ENCODE measurements at regions not wholly inside any gene's neighbourhood (a gene's known extent, or its start where the extent isn't known, plus 50 kb on each side); places are given as distances from the start of the nearest gene placed in this dataset.
"Not testable (repeated sequence)": the region's sequence is repeated elsewhere in the genome, so short reads cannot be mapped to it uniquely, and the experiment has no call there.

- CTCF ChIA-PET; intact Hi-C loops (cut with micrococcal nuclease; ENCODE audit: unreplicated experiment); H3K4me3 ChIP-seq (ENCODE audit: low read depth in 2 of 2, low read length in 2 of 2); BruUV-seq (replicated peaks); H3K4me1 ChIP-seq (ENCODE audit: control insufficient read depth, insufficient read depth, low read length); H3K36me3 ChIP-seq (ENCODE audit: control insufficient read depth, insufficient read depth, low read length); H3K27ac ChIP-seq (ENCODE audit: low read length); DNase-seq (ENCODE audit: low read depth, low spot score); H3K9me3 ChIP-seq (ENCODE audit: control insufficient read depth, insufficient read depth, low read depth, low read length); in situ Hi-C loops (cut with HindIII; ENCODE audit: low pct_unique_long_range_greater_than_20kb, low sequenced_read_pairs); ATAC-seq; H3K27me3 ChIP-seq (ENCODE audit: control insufficient read depth, insufficient read depth, low read length); POLR2A ChIA-PET: not testable (repeated sequence)
These were observed 177.7 kb upstream of the VLDLR start for GRCh38 chr9:2443933-2444332.

DNA sequence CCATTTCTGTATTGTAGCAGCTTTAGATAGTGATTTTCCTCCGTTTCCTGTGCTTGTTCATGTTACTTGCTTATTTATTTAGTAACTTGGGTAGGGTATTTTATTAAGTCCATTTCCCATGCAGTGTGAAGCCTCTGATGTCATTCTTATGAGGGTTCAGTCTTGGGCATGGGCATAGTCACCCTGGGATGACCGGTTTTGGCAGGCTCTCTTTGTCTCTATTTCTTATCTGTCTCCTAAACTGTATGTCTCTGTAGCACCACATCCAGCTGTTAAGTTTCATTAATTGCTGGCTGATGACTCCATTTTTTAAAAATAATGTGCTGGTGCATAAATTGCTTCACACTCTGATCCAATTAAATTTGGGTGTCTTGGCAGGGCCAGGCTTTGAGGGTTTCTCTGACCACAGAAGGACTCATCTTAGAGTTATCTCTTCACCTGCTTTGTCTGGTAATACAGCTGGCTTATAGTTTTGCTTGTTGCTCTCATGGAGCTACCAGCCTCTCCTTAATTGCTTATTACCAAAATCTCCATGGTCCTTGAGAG lies 173.3 kb upstream of the VLDLR start:
- Histone ChIP-seq H3K4me1 (ENCODE audit: control insufficient read depth, insufficient read depth, low read length) (no peaks in the 10 kb centered on the region), H3K27ac (ENCODE audit: low read length) (no peak overlapping the region), H3K36me3 (ENCODE audit: control insufficient read depth, insufficient read depth, low read length) (no peaks in the 10 kb centered on the region), H3K9me3 (ENCODE audit: control insufficient read depth, insufficient read depth, low read depth, low read length) (no peaks in the 10 kb centered on the region), H3K27me3 (ENCODE audit: control insufficient read depth, insufficient read depth, low read length) (no peaks in the 10 kb centered on the region), H3K4me3 (ENCODE audit: low read depth in 2 of 2, low read length in 2 of 2) (no peak overlapping the region)
- TF ChIP-seq POLR2AphosphoS5 (IDR thresholded peaks at IDR 0.05; ENCODE audit: low read depth, low read length): no peak
- no peak for TF ChIP-seq CTCF (IDR thresholded peaks at IDR 0.05)
- ATAC-seq: no peak
- no peak for DNase-seq (ENCODE audit: low read depth, low spot score)
- BruUV-seq (replicated peaks): no TSS peak
- ChIA-PET POLR2A (no interaction called here), CTCF (no interaction called here)
- in situ Hi-C loops (cut with HindIII; ENCODE audit: low pct_unique_long_range_greater_than_20kb, low sequenced_read_pairs): no loop called here
- intact Hi-C loops (cut with micrococcal nuclease; ENCODE audit: unreplicated experiment): no loop called here

DNA sequence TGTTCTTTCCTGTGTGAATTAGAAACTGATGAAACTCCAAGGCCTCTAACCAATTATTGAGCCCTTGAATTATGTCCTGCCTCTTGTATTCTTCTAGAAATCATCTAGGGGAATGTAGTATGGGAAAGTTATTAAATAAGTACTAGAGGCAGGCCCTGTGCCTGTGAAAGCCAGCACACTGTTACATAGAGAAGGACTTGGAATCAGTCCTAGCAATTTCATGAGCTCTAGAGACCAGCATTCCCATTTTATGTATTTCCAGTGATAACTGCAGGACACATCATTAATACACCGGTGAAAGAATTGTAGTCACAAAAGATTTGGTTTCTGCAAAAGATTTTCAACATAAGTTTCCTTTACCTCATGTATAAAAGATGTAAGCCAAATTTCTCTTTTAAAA lies 168.5 kb upstream of the VLDLR start:
- DNase-seq (ENCODE audit: low read depth, low spot score) (no peak), ATAC-seq (no peak)
- Histone ChIP-seq H3K27me3 (ENCODE audit: control insufficient read depth, insufficient read depth, low read length) (no peaks in the 10 kb centered on the region), H3K27ac (ENCODE audit: low read length) (no peak overlapping the region), H3K36me3 (ENCODE audit: control insufficient read depth, insufficient read depth, low read length) (no peaks in the 10 kb centered on the region), H3K4me3 (ENCODE audit: low read depth in 2 of 2, low read length in 2 of 2) (no peak overlapping the region), H3K9me3 (ENCODE audit: control insufficient read depth, insufficient read depth, low read depth, low read length) (no peaks in the 10 kb centered on the region), H3K4me1 (ENCODE audit: control insufficient read depth, insufficient read depth, low read length) (no peaks in the 10 kb centered on the region)
- TF ChIP-seq TCF7L2 (IDR thresholded peaks at IDR 0.05; ENCODE audit: low read depth, low read length) (no peak), POLR2AphosphoS5 (IDR thresholded peaks at IDR 0.05; ENCODE audit: low read depth, low read length) (no peak), CTCF (IDR thresholded peaks at IDR 0.05) (no peak), SIN3A (IDR thresholded peaks at IDR 0.05; ENCODE audit: borderline replicate concordance, insufficient read depth, low read depth, low read length) (no peak), REST (IDR thresholded peaks at IDR 0.05; ENCODE audit: insufficient read depth in 1 of 2, low read depth in 2 of 2, low read length in 1 of 2) (no peak)
- in situ Hi-C loops (cut with HindIII; ENCODE audit: low pct_unique_long_range_greater_than_20kb, low sequenced_read_pairs) (no loop called here), intact Hi-C loops (cut with micrococcal nuclease; ENCODE audit: unreplicated experiment) (no loop called here)
- BruUV-seq (replicated peaks): no TSS peak
- ChIA-PET CTCF (no interaction called here), POLR2A (no interaction called here)

Measured in Panc1 (cell line).